GM18507 (cell line): ENCODE measurements at regions not wholly inside any gene's neighbourhood (a gene's known extent, or its start where the extent isn't known, plus 50 kb on each side); places are given as distances from the start of the nearest gene placed in this dataset.
"Not testable (repeated sequence)": the region's sequence is repeated elsewhere in the genome, so short reads cannot be mapped to it uniquely, and the experiment has no call there.

ENCODE experiments used
- DNase-seq: peaks from one replicate; pipeline ENCODE4 v3.0.0; 2011; ENCODE audit warnings: low read depth; ENCODE audit not compliant: insufficient read length; ENCODE audit errors: extremely low spot score
- FAIRE-seq: peaks from 2 replicates; lab custom pipeline; 2011; peaks lifted over from hg19 to GRCh38; lab: Jason Lieb, UNC

GRCh38 chr7:52791176-52791700 is 244.2 kb upstream of the POM121L12 start:
- FAIRE-seq (no peak), DNase-seq (no peak)

GRCh38 chr7:52786174-52786573 is 249.3 kb upstream of the POM121L12 start:
- DNase-seq: no peak
- FAIRE-seq: no peak

GRCh38 chr7:52782348-52782747 is 253.1 kb upstream of the POM121L12 start:
- no peak for FAIRE-seq
- DNase-seq: no peak

- FAIRE-seq (no peak), DNase-seq (no peak)
Observed at GRCh38 chr7:52781250-52781649, 254.2 kb upstream of the POM121L12 start.

- FAIRE-seq: no peak
- no peak for DNase-seq
Observed at GRCh38 chr7:52779004-52779403, 256.4 kb upstream of the POM121L12 start.

GRCh38 chr7:52777051-52777822 is 258.2 kb upstream of the POM121L12 start:
- FAIRE-seq: no peak
- DNase-seq: no peak

GRCh38 chr7:52775876-52776275 is 259.6 kb upstream of the POM121L12 start:
- DNase-seq (no peak), FAIRE-seq (no peak)

GRCh38 chr7:52771177-52771576 is 264.3 kb upstream of the POM121L12 start:
- FAIRE-seq: no peak
- no peak for DNase-seq

GRCh38 chr7:52764492-52765169 is 270.8 kb upstream of the POM121L12 start:
- DNase-seq (no peak), FAIRE-seq (no peak)

GRCh38 chr7:52758356-52758755 is 277.1 kb upstream of the POM121L12 start:
- no peak for FAIRE-seq

GRCh38 chr7:52753855-52754254 is 281.6 kb upstream of the POM121L12 start:
- no peak for DNase-seq
- no peak for FAIRE-seq

More at GRCh38 chr7:52758356-52758755, 277.1 kb upstream of the POM121L12 start:
- DNase-seq: no peak

- FAIRE-seq (no peak), DNase-seq (no peak)
Observed at GRCh38 chr7:52752891-52753290, 282.5 kb upstream of the POM121L12 start.

GRCh38 chr7:52749880-52750279 is 285.6 kb upstream of the POM121L12 start:
- FAIRE-seq (no peak), DNase-seq (no peak)

GRCh38 chr7:52747817-52748216 is 287.6 kb upstream of the POM121L12 start:
- no peak for DNase-seq
- FAIRE-seq: no peak

- FAIRE-seq: no peak
Observed at GRCh38 chr7:52741670-52742290, 293.7 kb upstream of the POM121L12 start.

GRCh38 chr7:52735656-52736055 is 299.8 kb upstream of the POM121L12 start:
- DNase-seq (no peak), FAIRE-seq (no peak)

More at GRCh38 chr7:52741670-52742290, 293.7 kb upstream of the POM121L12 start:
- no peak for DNase-seq

GRCh38 chr7:52728683-52729082 is 306.8 kb upstream of the POM121L12 start:
- FAIRE-seq, DNase-seq: not testable (repeated sequence)

- no peak for DNase-seq
- FAIRE-seq: no peak
Observed at GRCh38 chr7:52727632-52728031, 307.8 kb upstream of the POM121L12 start.

GRCh38 chr7:52726986-52727385 is 308.4 kb upstream of the POM121L12 start:
- FAIRE-seq (no peak), DNase-seq (no peak)

- DNase-seq (no peak), FAIRE-seq (no peak)
Observed at GRCh38 chr7:52726493-52726892, 308.9 kb upstream of the POM121L12 start.
